Suppressor macrophage treated with lipopolysaccharide for 1 hour (primary cell): ENCODE measurements at regions not wholly inside any gene's neighbourhood (a gene's known extent, or its start where the extent isn't known, plus 50 kb on each side); places are given as distances from the start of the nearest gene placed in this dataset.
"Not testable (repeated sequence)": the region's sequence is repeated elsewhere in the genome, so short reads cannot be mapped to it uniquely, and the experiment has no call there.

Source experiments
- DNase-seq, 3 donors: peaks; one replicate each; pipeline ENCODE4 v3.0.0-alpha.2; 2020 to 2022

DNA sequence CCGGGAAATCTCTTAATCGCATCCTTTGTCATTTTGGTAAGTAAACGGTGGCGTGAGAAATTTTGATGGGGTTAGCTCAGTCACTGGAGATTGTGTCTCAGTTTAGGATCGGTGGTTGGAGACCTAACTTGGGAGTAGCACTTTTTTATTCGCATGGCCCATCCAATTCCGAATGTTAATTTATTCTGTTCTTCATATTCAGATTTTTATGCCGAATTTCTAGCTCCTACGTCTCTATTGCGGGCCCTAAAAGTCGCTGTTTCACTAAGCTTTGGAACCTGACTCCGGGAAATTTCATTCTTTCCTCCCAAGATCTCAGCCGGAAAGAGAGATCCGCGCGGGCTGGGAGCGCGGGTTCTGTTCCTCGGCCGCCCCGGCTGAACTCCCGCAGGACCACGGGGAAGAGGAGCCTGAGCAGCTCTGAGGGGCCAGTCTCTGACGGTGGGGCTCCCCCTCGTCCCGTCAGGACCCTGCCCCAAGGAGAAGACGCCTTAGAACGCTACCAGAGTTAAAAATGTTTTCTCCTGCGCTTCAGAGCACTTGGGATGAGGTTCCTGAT is 279.7 kb downstream of the FAM72C start:
- no peak for DNase-seq

DNA sequence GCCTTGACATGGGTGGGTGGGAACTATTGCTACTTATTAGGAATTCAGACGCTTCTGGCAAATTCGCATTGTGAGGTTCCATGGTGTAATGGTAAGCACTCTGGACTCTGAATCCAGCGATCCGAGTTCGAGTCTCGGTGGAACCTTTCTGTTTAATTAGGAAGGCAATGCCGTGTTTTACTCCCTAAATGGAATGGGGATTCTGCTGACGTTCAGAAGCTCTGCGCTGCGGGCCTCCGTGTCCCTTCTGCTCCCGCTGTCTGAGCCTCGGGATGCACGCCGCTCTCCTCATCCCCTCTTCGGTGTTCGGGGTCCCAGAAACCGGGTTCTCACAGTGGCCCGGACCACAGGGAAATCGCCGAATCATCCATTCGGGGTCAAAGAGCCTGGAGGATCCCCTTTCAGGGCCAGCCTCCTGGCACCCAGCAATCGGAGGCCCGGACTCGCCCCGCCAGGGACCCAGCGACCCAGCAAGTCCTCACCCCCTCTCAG is 280.3 kb downstream of the FAM72C start:
- DNase-seq, result no peak

DNA sequence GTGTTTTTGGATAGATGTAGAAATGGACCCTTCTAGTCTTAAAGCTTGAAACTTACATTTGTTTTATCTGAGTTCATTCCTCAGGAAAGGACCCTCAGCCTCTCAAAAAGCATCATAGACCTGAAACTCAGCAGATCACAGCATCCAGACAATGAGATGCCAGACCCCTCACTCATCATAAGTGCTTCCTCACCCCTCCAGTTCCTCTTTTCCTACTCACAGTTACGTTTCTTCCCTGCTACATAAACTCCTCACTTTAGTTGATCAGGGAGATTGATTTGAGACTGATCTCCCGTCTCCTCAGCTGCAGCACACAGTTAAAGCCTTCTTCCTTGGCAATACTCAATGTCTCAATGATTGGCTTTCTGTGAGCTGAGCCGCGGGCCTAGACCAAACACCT is 282.0 kb downstream of the FAM72C start:
- DNase-seq, result no peak

DNA sequence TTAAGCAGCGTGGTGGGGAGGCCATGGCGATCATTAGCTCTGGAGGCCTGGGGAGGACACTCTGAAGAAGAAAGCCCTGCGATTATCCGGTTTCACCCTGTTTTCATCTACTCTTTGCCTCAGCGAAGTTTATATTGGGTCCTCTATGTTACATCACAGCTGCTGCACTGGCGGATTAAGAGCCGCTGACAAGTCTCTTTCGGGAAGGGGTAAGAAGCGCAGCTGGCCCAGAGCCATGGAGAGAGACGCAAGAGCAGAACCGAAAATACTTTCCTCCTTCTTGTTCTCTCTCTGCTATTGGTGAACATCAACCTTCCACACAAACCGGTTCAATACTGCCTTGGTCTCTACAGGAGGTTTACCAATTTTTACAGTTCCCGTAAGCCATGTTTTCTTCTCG is 291.5 kb downstream of the FAM72C start:
- DNase-seq, result no peak

DNA sequence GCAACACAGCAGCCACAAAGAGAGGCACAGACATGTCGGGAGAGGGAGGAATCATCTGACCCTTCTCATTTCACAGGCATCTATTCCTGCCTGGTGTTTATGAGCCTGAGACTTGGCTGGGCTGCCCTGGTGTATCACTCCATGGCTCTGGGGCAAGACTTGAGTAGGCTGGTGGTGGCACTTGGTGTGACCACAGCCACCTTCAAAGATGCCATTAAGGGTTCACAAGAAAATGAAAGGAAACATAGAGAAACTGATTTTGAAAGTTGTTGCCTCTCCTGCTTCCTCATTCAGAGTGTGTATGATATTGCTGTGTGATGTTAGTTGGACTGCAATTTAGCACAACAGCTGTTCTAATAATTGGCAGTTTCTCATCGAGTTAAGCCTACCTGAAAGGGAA is 298.8 kb downstream of the FAM72C start:
- no peak for DNase-seq

DNA sequence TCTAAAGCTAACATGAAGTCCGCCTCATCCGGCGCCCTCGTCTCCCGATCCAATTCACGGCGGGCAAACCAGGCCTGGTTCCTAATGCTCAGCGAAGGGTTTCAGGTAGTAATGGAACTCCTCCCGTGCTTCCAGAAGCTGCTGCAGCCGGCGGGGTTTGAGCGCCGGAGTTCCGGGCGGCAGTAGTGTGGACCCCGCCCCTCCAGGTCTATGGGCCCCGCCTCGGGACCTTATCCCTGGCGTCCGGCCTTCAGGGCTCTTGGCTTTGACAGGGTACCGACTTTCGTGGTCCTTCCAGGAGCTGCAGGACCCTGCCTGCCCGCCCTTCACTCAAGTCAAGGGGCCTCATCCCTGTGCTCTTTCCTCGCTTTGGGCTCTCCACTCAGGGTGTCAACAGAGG is 304.1 kb downstream of the FAM72C start:
- no peak for DNase-seq

DNA sequence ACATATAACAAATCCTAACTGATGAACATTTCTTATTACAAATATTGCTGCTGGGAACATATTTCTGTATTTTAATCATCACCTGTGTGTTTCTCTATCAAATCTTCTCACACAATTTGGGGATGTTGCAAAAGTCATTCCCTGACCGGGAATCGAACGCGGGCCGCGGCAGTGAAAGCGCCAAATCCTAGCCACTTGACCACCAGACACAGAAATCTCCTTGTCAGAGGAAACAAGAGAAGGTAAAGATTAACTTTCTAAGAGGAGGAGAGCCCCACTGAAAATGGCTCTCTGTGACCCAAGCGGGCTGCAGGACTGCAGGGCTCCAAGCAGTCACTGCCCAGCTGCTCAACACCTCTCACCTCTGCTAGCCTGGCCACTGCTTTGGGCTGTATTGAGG is 304.9 kb downstream of the FAM72C start:
- DNase-seq, result no peak

DNA sequence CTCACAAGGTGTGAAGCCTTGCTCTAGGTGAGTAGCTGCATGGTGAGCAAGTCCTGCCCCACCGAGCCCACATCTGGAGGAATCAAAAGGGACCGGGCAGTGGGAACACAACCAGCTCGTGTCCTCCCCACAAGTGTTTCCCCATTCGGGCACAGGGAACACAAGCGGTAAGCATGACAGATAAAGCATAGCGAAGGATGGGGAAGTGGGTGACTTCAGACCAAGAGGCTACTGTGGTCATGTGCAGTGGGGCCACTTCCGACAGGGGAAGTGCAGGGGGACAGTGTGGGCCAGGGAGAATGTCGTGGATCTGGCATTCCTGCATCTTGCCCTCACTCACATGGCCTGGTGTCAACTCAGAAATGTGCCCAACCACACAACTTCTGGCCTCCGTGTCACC is 306.2 kb downstream of the FAM72C start:
- no peak for DNase-seq

DNA sequence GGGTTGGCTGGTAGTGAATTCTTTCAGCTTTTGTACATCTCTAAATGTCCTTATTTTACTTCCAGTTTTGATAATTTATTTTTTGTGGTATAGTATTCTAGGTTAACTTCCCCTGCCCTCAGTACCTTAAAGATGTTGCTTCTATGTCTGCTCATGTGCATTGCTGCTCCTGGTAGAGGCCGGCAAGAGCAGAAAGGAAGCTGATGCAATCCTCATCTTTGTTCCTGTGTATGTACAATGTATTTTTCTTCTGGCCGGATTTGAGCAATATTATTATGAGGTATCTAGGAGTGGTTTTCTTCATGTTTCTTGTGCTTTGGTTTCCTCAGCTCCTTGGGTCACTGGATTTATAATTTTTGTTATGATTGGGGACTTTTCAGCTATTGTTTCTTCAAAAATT is 308.7 kb downstream of the FAM72C start:
- not testable (repeated sequence) for DNase-seq

DNA sequence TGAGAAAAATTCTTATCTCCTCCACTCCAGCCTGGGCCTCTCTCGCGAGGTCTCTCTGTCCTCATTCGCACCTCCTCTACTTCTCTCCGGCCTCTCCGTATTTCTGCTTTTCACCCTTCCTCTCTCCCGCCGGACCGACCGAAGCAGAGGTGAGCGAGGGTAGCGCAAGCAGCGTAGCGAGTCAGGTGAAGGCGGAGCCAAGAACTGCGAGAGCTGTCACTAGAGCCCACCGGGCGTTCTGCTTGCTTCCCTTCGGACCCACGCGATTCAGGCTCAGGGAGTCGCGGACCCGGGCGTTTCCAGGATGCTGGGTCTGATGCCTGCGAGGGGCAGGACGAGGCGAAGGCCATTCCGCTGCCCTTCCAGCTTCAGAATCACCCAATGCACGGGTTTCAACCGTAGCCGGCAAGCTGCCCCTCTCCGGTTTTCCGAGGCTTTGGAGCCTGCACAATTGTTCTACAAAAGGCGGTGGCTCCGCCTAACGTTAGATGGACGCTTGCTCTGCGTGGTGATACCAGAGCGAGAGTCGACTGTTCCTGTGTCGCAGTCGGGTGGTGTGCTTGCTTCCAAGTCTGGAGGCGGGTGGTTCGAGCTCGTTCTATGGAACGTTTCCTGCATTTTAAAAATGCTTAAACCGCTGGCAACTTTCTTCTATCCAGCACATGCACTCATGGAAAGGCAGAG is 310.2 kb downstream of the FAM72C start:
- DNase-seq, result no peak

DNA sequence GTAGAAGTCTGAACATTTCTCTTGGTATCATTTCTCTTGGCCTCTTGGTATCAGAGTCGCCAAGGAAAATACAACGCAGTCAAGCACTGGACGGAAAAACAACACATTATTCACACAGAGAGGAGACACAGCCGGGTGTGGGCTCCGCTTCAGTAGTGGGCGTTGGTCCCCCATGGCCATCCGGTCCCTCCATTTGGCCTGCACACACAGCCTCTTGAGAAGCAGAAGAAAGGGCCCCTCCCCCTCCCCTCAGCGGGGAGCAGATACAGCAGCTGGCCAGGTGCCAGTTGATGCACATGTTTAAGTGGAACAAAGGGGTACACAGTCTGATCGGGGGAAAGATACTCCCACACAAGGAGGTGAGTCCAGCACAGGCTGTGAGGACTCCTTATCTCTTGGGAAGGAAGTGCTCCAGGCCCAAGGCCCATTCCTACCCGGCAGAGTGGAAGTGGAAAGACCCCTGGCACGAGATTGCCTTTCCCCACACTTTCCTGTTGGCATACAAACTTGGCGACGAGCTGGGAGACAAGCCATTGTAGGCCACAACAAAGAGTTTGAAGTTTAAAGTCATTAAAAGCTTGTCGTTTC is 311.3 kb downstream of the FAM72C start:
- no peak for DNase-seq

DNA sequence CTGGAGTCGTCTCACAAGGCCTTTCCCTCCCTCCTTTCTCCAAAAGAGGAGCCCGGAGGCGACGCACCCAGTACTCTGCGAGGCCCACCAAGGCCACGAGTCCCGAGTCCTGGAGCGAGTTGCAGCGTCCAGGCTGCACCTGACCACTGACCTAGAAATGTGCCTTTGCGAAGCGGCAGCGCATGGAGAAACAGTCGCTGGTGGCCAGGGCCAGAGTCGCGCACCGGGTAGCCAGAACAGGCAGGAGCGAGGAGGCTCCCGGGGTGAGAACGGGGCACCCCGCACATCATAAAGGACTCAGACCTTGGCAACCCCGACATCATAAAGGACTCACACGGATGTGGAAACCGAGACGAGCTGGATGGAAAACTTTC is 318.4 kb downstream of the FAM72C start:
- DNase-seq, result no peak

DNA sequence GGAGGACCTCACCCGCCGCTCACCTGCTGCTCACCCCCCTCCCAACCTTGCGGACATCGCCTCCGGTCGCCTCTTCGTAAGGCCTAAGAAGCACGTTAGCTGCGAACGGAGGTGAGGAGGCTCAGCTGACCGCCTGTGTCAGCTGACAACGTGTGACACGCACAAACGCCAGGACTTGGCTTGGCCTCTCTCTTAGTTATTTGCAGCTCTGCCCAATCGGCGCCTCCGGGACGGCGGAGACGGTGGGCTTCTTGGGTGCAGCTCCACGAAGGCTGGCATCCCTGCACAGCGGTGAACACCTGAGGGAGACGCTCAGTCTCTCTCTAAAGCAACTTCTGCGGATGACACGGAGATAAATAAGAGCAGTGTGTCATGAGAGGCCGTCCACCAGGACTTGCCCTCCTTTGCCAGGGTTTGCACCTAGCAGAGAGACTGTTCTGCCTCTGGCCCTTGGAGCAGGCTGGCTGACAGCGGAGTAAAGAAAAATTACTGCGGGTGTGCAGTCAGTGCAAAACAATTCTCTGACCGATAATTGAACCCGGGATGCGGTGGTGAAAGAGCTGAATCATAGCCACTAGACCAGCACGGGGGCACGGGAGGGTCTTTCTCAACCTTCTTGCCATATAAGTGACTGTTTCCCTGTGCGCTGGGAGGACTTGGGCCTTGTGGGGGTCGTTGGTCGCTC is 318.9 kb downstream of the FAM72C start:
- DNase-seq, result no peak

DNA sequence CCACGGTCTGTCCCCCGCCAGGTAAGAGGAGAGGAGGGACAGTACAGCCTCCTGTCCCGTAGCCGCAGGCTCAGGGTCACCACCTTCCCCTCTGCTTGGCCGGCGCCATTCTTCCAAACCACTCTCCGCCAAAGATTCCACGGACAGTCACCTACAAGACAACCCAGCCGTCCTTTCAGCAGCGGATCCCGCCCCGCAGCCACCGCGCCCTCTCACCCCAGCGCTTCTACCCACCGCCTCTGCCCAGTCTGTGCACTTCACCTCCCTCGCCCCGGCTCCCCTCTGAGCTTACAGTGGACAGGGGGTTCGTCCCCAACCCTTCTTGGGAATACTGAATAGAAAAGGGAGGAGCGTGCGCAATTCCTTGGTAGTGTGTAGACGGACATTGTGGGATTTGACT is 319.6 kb downstream of the FAM72C start:
- DNase-seq, result no peak

DNA sequence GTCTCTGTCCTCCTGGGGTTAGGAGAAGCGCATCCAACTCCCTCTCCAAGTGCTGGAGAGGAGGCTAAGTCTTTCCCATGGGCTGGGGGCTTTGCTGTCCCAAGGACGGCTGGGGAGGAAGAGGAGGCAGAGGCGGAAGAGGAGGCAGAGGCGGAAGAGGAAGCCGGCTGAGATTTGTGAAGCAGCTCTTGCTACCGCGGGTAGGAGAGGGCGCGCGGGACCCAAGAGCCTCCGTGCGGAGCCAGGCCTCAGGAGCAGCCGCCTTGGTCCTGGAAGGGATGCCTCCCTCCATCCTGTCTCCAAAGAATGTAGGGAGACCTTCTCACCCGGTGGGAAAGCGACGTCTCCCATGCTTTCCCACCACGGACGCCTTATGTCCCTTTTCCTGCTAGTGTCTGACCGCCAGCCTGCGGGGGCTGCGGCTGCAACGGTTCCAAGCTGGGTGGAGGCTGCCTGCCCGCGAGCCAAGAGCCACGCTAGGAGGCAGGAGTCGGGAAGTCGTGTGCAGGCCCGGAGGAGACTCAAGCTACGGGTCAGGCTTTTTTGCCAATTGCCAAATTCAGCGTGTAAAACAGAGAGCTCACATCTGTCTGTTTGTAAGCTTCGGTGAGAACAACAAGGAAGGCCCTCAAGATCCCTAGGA is 320.3 kb downstream of the FAM72C start:
- no peak for DNase-seq

DNA sequence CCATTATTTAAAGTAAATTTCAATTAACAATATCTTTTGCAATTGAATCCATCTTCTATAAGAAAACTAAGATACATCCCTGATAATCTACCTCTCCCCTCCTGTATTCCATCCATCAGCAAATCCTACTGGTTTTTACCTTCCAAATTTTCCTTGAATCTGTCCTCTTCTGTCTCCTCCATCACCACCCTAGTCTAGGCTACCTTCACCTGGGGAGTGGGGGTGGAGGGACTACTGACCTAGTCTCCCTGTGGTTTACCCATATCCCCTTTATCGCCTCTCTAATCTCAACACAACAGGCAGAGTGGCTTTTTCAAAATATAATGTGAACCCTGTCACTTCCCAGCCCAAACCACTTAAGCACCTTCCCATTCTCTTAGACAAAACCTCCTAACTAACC is 327.8 kb downstream of the FAM72C start:
- DNase-seq, result not testable (repeated sequence)

DNA sequence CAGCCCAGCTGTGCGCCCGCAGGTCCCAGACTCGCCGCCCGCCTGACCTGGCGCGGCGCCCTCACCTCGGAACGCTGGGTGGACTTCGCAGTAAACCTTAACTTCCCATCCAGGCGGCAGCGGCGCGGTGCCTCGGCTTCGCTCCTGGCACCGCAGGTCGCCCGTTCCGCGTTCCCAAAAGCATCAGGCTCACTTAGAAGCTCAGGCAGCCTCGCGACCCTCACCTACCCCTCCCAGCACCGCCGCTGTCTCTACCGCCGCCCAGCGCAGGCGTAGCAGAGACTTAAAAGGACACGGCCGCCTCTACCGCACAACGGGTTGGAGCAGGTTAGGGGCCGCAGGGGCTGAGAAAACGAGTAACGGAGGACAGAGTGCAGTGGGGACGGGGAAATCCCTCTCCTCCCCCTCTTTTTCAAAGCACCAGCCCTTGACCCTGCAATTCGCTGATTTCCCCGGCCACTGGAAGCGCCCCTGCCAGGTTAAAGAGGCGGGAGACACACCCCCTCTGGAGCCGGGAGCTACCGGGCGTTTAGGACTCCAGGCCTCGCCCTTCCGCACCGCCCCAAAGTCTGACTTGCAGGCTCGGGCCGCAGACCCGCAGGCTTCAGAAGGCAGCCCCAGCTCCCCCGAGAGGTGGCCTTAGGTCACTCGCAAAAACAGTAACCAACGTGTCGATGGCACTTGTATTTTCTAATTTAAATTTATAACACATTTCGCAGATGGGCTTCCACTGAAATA is 328.5 kb downstream of the FAM72C start:
- no peak for DNase-seq

DNA sequence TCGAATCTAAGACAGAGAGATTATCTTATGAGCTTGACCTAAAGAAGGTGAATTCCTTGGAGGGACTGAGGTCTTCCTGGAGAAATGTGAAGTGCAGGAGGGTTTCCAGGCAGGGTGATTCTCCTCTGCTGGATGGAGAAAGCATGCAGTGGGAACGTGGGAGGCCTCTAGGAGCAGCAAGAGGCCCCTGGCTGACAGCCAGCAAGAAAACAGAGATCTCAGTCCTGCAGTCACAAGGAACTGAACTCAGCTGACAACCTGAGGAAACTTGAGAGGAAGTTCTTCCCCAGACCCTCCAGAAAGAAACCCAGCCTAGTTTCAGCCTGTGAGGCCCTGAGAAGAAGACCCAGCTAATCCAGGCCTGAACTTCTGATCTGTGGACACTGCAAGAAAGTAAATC is 345.9 kb downstream of the FAM72C start:
- DNase-seq, result no peak

DNA sequence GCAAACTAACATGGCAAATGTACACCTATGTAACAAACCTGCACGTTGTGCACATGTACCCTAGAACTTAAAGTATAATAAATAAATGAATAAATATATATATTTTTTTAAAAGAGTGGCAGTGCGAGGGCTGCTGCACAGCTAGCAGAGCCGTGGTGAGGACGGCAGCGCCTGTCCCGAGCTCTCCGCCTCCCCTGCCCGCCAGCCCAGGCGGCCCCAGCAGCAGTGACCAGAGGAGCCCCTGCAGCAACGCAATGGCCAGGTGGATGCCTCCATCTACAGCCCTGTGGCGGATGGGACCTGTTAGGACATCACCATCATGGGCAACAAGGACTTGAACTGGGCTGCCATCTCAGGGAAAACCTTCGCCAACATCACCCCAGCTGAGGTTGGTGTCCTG is 351.9 kb downstream of the FAM72C start:
- no peak for DNase-seq

DNA sequence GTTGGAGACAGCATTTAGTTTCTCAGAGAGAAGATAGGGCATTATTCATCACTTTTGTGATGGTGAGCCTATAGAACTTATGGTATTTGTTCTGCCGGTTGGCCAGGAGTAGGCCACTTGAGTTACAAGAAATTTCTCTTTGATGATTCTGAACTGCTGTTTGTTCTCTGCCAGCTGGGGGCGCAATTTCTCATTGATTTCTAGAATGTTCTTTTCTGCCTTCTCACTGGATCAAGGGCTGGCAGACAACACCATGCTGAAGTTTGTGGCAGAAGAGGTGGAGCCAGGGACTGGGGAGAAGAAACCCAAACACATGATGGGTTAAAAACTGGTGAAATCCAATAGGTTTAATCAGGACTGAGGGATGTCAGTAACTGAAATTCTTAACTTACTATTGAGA is 360.6 kb downstream of the FAM72C start:
- peak; percentile 1 to 18 (median 3) for DNase-seq

DNA sequence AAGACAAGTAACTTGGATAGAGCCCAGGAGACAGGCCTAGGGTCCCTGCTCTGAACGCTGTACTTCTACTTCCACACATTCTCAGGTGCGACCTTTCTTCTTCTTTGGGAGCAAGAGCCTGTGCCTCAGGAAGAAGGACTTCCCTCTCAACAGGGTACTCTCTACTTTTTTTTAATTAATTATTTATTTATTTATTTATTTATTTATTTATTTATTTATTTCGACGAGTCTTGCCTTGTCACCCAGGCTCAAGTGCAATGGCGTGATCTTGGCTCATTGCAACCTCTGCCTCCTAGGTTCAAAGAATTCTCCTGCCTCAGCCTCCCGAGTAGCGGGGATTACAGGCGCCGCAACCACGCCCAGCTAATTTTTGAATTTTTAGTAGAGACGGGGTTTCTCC is 361.6 kb downstream of the FAM72C start:
- no peak for DNase-seq

DNA sequence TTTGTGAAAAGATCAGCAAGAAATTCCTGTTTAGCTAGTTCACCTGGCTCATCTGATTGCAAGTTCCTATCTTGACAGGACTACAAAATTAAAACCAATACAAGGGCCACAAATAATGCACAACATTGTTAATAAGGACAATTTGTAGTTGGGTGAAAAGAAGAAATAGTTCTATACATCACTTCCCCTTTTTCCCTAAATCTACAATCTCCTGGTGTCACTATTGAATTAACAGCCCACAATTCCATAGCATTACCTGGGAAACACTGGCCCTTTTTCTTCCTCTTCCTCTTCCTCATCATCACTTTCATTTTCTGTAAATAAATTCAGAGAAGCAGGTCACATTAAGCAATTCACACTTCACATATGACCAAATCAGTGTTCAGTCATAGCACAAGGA is 366.9 kb downstream of the FAM72C start:
- DNase-seq, result no peak

DNA sequence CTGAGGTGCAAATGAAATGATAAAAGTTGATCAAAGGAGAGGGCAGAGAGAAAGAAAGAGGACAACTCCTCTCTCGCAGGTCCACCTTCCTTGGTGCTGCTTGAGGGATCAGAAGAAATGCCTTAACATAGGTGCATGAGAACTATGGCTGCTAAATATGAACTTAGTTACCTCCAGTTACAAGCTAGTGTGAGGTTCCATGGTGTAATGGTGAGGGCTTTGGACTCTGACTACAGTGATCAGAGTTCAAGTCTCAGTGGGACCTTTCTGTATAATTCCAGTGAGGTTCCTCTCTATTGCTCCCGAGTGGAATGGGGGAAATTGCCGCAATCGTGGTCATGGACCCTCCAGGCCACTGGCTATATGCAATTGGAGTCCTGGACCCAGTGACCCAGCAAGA is 387.3 kb downstream of the FAM72C start:
- no peak for DNase-seq
